ENCODE measurements at regions not wholly inside any gene's neighbourhood (a gene's known extent, or its start where the extent isn't known, plus 50 kb on each side); places are given as distances from the start of the nearest gene placed in this dataset.

GRCh38 chr13:109949397-109949796 lies 163.0 kb upstream of the IRS2 start:
- TF ChIP-seq CTCF (IDR thresholded peaks at IDR 0.05; ENCODE audit: control extremely low read depth in 1 of 3, insufficient read depth in 1 of 3, low read depth in 1 of 3, low read length in 3 of 3) (no peak), CREB1 (IDR thresholded peaks at IDR 0.05) (no peak)
- POLR2A ChIA-PET (ENCODE audit: partially characterized antibody) = no interaction called here

More at GRCh38 chr13:109949397-109949796, 163.0 kb upstream of the IRS2 start:
- H2BK15ac ChIP-seq (ENCODE audit: low read length) = no peak overlapping the region
- no peaks in the 10 kb centered on the region for H3K9me3 ChIP-seq (ENCODE audit: insufficient read depth in 2 of 2, low read depth in 1 of 2, low read length in 1 of 2)
- H2AFZ ChIP-seq (ENCODE audit: low read length) = no peak overlapping the region
- no peak overlapping the region for H2BK12ac ChIP-seq (ENCODE audit: low read depth, low read length)
- CTCF ChIA-PET (ENCODE audit: partially characterized antibody) = no interaction called here
- H4K20me1 ChIP-seq (replicated peaks in 1 of 2; ENCODE audit: control insufficient read depth in 1 of 2, insufficient read depth in 2 of 2, low read length in 2 of 2) = no peaks in the 10 kb centered on the region
- H3K79me1 ChIP-seq (ENCODE audit: low read depth, low read length) = no peaks in the 10 kb centered on the region
- H3K56ac ChIP-seq (replicated peaks; ENCODE audit: insufficient read length, low read depth, low read length) = no peak overlapping the region
- H3K23me2 ChIP-seq (ENCODE audit: low read depth, low read length) = no peaks in the 10 kb centered on the region
- H2AK5ac ChIP-seq (ENCODE audit: low read depth, low read length) = no peak overlapping the region
- H3K27me3 ChIP-seq (replicated peaks in 1 of 4; ENCODE audit: control insufficient read depth in 3 of 4, extremely low read depth in 1 of 4, insufficient read depth in 3 of 4, low read length in 3 of 4) = no peaks in the 10 kb centered on the region
- H2BK5ac ChIP-seq (ENCODE audit: low read depth, low read length) = no peak overlapping the region
- H3K79me2 ChIP-seq (ENCODE audit: control insufficient read depth in 1 of 2, insufficient read depth in 2 of 2, low read length in 2 of 2) = no peaks in the 10 kb centered on the region
- no peak overlapping the region for H3K14ac ChIP-seq (ENCODE audit: insufficient read length)
- no peak overlapping the region for H4K91ac ChIP-seq (replicated peaks; ENCODE audit: insufficient read length, low read length)
- no peak overlapping the region for H2BK120ac ChIP-seq (replicated peaks; ENCODE audit: low read depth, low read length)
- no peak overlapping the region for H3K4me2 ChIP-seq (ENCODE audit: insufficient read depth in 1 of 2, low read depth in 2 of 2, low read length in 2 of 2)
- H4K5ac ChIP-seq (ENCODE audit: insufficient read length, low read depth, low read length) = no peak overlapping the region
- no peak overlapping the region for H3K4me3 ChIP-seq (ENCODE audit: extremely low read depth in 1 of 4, insufficient read depth in 2 of 4, low read depth in 3 of 4, low read length in 4 of 4)
- H3K4ac ChIP-seq (replicated peaks; ENCODE audit: insufficient read length, low read depth, low read length) = no peak overlapping the region
- no peak overlapping the region for H3K9ac ChIP-seq (replicated peaks in 1 of 4; ENCODE audit: extremely low read depth in 1 of 4, low read depth in 3 of 4, low read length in 3 of 4)
- no peaks in the 10 kb centered on the region for H3K36me3 ChIP-seq (ENCODE audit: control insufficient read depth in 2 of 4, insufficient read depth in 4 of 4, low read length in 3 of 4)
- 69% methylated on average over 2 of the region's 2 CpGs; no CpG with 5 or more reads in 1 of the 2 experiments for WGBS, 2 experiments (ENCODE audit: extremely low coverage in 1 of 2, insufficient coverage in 1 of 2, insufficient read length in 1 of 2, insufficient replicate concordance in 2 of 2, low coverage in 1 of 2, low lambda C conversion rate in 2 of 2, missing lambda C conversion rate in 1 of 2)
- H3K23ac ChIP-seq (ENCODE audit: insufficient read length) = no peak overlapping the region
- no peak overlapping the region for H3K18ac ChIP-seq (ENCODE audit: extremely low read depth, low read length)
- no peaks in the 10 kb centered on the region for H3K4me1 ChIP-seq (replicated peaks in 1 of 4; ENCODE audit: control insufficient read depth in 3 of 4, insufficient read depth in 4 of 4, low read length in 3 of 4)
- DNase-seq (ENCODE audit: low read depth in 1 of 2, low spot score in 2 of 2) (no peak), FAIRE-seq (no peak)
- no peak overlapping the region for H4K8ac ChIP-seq (ENCODE audit: extremely low read depth, insufficient read depth, low read length)
- H2BK20ac ChIP-seq (ENCODE audit: low read length) = no peak overlapping the region
- no peak overlapping the region for H3K27ac ChIP-seq (ENCODE audit: low read depth, low read length)

All from H1 (cell line).